Small intestine (tissue), 7 donors: ENCODE measurements at regions not wholly inside any gene's neighbourhood (a gene's known extent, or its start where the extent isn't known, plus 50 kb on each side); places are given as distances from the start of the nearest gene placed in this dataset.

Source experiments
- DNase-seq, 2 donors: peaks; one replicate each; pipeline versions ENCODE4 v3.0.0 to v3.0.0-alpha.2; 2013
- FAIRE-seq: peaks from 2 replicates; lab custom pipeline; 2012; peaks lifted over from hg19 to GRCh38; lab: Jason Lieb, UNC
- H3K27ac ChIP-seq, 3 donors: one replicate each; pipeline ENCODE4 v1.5.1; 2013; ENCODE audit warnings: low read length in 2 of 3, mild to moderate bottlenecking in 2 of 3, control low read depth in 1 of 3, inconsistent platforms in 1 of 3, low read depth in 1 of 3, moderate library complexity in 1 of 3
- H3K27me3 ChIP-seq, 3 donors: one replicate each; pipeline ENCODE4 v1.6.1; 2013; ENCODE audit warnings: low read length in 3 of 3, inconsistent platforms in 1 of 3; ENCODE audit not compliant: control insufficient read depth in 3 of 3, insufficient read depth in 3 of 3
- H3K36me3 ChIP-seq, 3 donors: one replicate each; pipeline ENCODE4 v1.6.1; 2013; ENCODE audit warnings: low read length in 3 of 3, inconsistent platforms in 1 of 3, low read depth in 1 of 3, mild to moderate bottlenecking in 1 of 3, moderate library complexity in 1 of 3; ENCODE audit not compliant: control insufficient read depth in 3 of 3, insufficient read depth in 2 of 3
- H3K4me1 ChIP-seq, 3 donors: one replicate each; pipeline ENCODE4 v1.6.1; 2013; ENCODE audit warnings: low read length in 2 of 3, inconsistent platforms in 1 of 3, low read depth in 1 of 3, mild to moderate bottlenecking in 1 of 3, moderate library complexity in 1 of 3; ENCODE audit not compliant: control insufficient read depth in 3 of 3, insufficient read depth in 2 of 3
- H3K4me3 ChIP-seq, 3 donors: one replicate each; pipeline ENCODE4 v1.5.1; 2013; ENCODE audit warnings: low read length in 3 of 3, control low read depth in 1 of 3, inconsistent platforms in 1 of 3, low read depth in 1 of 3, mild to moderate bottlenecking in 1 of 3, moderate library complexity in 1 of 3
- H3K9me3 ChIP-seq, 2 donors: one replicate each; pipeline ENCODE4 v1.6.1; 2013; ENCODE audit warnings: low read depth in 1 of 2, low read length in 1 of 2; ENCODE audit not compliant: control insufficient read depth in 2 of 2, insufficient read depth in 1 of 2
- WGBS, 3 donors: extraction: QIAGEN DNeasy Blood & Tissue Kit; methylation state at CpG; one replicate each; pipeline ENCODE4 v1.1.7; 2013; 5-methylcytosine and 5-hydroxymethylcytosine counted together
- donor health status: healthy with polysubstance abuse.
- donor health status: control.
- donor health status: control.
- donor health status: Bipolar disorder and iron deficiency.
- donor health status: healthy.

GRCh38 chr22:48954781-48955311 lies 872.8 kb downstream of the BRD1 start:
- no peak overlapping the region for H3K4me3 ChIP-seq
- no peaks in the 10 kb centered on the region for H3K4me1 ChIP-seq
- H3K9me3 ChIP-seq = no peaks in the 10 kb centered on the region
- DNase-seq (no peak), FAIRE-seq (no peak)
- H3K36me3 ChIP-seq = no peaks in the 10 kb centered on the region
- H3K27me3 ChIP-seq = no peaks in the 10 kb centered on the region
- 60 to 78% (median 75%) methylated on average over 16 of the region's 16 CpGs for WGBS, 3 donors
- H3K27ac ChIP-seq = no peak overlapping the region

- Histone ChIP-seq H3K4me3 (no peak overlapping the region), H3K27ac (no peak overlapping the region), H3K36me3 (no peaks in the 10 kb centered on the region), H3K27me3 (no peaks in the 10 kb centered on the region), H3K4me1 (no peaks in the 10 kb centered on the region), H3K9me3 (no peaks in the 10 kb centered on the region)
- no peak for FAIRE-seq
- no peak for DNase-seq
- 80 to 82% (median 80%) methylated on average over 11 of the region's 11 CpGs for WGBS, 3 donors
Observed at GRCh38 chr22:48953830-48954229, 873.8 kb downstream of the BRD1 start.

GRCh38 chr22:48953103-48953720 lies 874.5 kb downstream of the BRD1 start:
- Histone ChIP-seq H3K9me3 (no peaks in the 10 kb centered on the region), H3K27ac (no peak overlapping the region), H3K4me1 (no peaks in the 10 kb centered on the region), H3K4me3 (no peak overlapping the region), H3K27me3 (no peaks in the 10 kb centered on the region), H3K36me3 (no peaks in the 10 kb centered on the region)
- WGBS, 3 donors = 85 to 86% (median 85%) methylated on average over 11 of the region's 11 CpGs
- FAIRE-seq (no peak), DNase-seq (no peak)

GRCh38 chr22:48952256-48953102 lies 875.2 kb downstream of the BRD1 start:
- Histone ChIP-seq H3K27me3 (no peaks in the 10 kb centered on the region), H3K4me1 (no peaks in the 10 kb centered on the region), H3K4me3 (no peak overlapping the region), H3K36me3 (no peaks in the 10 kb centered on the region), H3K9me3 (no peaks in the 10 kb centered on the region), H3K27ac (no peak overlapping the region)
- 70 to 81% (median 75%) methylated on average over 19 of the region's 19 CpGs for WGBS, 3 donors
- no peak for FAIRE-seq
- no peak for DNase-seq

- Histone ChIP-seq H3K4me3 (no peak overlapping the region), H3K36me3 (no peaks in the 10 kb centered on the region), H3K27ac (no peak overlapping the region), H3K9me3 (no peaks in the 10 kb centered on the region), H3K27me3 (no peaks in the 10 kb centered on the region), H3K4me1 (no peaks in the 10 kb centered on the region)
- FAIRE-seq (no peak), DNase-seq (no peak)
- 71 to 84% (median 82%) methylated on average over 6 of the region's 6 CpGs for WGBS, 3 donors
Observed at GRCh38 chr22:48951836-48952235, 875.8 kb downstream of the BRD1 start.

DNA sequence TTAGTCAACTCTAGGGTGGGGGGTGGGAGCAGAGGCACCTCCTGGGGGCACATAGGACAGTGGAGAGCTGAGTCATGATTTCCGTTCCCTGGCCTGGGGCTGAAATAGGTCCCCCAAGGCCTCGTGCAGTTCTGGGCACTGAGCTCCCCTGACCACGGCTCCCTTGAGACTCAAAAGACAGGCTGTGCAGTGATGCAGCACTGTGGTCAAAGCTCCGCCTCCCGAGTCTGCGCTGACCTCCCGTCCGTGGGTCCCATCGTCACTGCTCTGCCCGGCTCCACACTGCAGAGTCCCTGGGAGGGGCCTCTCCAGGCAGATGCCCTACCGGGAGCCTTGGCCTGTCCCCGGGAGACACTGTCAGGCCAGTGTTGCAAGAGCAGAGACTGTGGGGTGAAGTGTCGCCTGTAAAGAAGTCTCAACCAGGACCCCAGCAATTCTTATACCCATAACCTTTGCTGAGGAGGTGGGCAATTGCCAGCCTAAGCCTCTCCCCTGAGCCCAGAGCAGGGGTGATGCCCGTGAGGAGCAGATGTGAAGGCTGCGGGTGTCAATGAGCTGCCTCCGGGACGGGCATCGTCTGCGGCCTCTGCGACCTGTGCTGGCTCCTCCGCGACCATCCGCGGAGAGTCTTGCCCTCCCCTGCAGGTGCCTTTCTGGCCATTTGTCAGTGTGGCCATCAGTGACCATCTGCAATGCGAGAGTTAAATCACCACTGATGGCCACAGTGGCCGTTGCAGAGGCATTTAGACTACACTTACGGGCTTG lies 877.3 kb downstream of the BRD1 start:
- Histone ChIP-seq H3K4me3 (no peak overlapping the region), H3K36me3 (no peaks in the 10 kb centered on the region), H3K27me3 (no peaks in the 10 kb centered on the region), H3K27ac (no peak overlapping the region), H3K4me1 (no peaks in the 10 kb centered on the region), H3K9me3 (no peaks in the 10 kb centered on the region)
- WGBS, 3 donors = 71 to 79% (median 76%) methylated on average over 27 of the region's 27 CpGs
- no peak for DNase-seq
- no peak for FAIRE-seq

DNA sequence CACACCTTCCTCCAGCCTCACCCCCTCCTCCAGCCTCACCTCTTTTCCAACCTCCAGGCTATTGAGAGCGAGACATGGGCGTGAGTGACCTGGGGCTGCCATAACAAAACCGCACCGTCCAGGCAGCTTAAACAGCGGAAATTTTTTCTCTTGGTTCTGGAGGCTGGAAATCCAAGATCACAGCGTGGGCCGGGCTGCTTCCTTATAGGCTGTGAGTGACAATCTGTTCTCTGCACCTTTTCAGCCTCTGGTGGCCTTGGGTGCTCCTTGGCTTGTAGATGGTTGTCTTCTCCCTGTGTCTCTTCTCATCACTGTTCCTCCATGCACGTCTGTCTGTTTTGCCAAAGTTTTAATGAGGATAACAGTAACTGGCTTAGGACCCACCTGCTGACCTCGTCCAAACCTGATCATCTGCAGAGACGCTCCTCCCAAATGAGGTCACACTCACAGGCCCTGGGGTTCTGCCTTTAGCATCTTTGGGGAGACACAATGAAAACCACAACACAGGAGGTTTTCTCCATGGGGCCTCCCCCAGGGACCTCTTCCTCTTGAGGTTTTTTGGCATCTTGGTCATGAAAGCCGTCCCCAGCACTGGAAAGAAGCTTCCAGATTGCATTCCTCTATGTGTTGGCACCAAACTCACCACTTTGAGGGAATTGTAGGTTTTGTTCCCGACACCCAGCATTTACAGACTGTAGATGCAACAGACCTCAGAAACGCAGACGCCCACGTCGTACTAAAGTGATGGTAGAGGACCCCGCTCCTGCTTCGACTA lies 878.1 kb downstream of the BRD1 start:
- Histone ChIP-seq H3K4me3 (no peak overlapping the region), H3K27ac (no peak overlapping the region), H3K4me1 (no peaks in the 10 kb centered on the region), H3K27me3 (no peaks in the 10 kb centered on the region), H3K9me3 (no peaks in the 10 kb centered on the region), H3K36me3 (no peaks in the 10 kb centered on the region)
- no peak for DNase-seq
- no peak for FAIRE-seq
- 77 to 81% (median 80%) methylated on average over 18 of the region's 18 CpGs for WGBS, 3 donors
